ENCODE measurements at regions not wholly inside any gene's neighbourhood (a gene's known extent, or its start where the extent isn't known, plus 50 kb on each side); places are given as distances from the start of the nearest gene placed in this dataset.

DNA sequence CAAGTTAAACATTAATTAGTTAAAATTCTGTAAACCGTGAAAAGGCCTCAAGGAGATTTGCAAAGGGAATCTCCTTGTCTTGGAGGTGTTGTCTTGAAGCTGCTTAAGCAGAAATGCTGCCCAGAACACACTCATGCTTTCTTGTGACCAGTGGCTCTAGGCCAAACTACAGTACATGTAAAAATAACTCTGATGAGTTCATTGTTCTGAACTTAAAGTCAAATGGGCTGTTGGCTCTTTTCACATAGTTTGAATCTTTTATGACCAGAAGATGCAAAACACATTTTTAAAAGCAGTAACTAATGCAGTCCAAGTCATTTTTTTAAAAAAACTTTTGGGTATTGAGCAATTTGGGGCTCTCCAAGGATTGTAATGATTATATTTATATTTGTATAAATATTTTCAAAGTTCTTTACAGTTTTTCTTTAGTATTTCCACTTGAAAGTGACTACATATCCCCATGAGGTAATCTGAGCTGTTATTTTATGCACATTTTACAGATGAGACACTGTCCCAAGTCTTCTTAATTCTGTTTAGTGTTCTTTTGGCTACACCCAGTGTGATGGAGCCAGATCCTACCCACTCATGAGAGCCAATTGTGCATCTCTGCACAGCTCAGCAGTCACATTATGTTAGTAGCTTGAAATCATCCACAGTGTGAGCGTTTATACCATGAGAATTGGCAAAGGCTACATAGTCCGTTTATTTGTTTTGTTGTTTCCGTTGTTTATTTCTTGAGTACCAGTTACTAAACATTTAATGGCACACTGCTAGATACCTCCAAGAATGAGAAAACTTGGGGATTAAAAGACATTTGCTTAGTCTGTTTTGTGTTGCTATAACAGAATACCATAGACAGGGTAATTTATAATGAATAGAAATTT is 112.8 kb upstream of the ATXN3L start:
- no peaks in the 10 kb centered on the region for H3K36me3 ChIP-seq (ENCODE audit: low read depth)
- peaks cover 42% of the 10 kb centered on the region for H3K4me1 ChIP-seq (ENCODE audit: insufficient read depth)
- WGBS, 2 experiments (ENCODE audit: low coverage in 1 of 2, low lambda C conversion rate in 2 of 2, missing lambda C conversion rate in 2 of 2): 0 to 3% methylated on average over 4 of the region's 4 CpGs
- H2AFZ ChIP-seq: no peak overlapping the region
- peaks cover 42% of the 10 kb centered on the region for H3F3A ChIP-seq (ENCODE audit: insufficient read depth)
- no peak for TF ChIP-seq EZH2phosphoT487 (IDR thresholded peaks at IDR 0.05; ENCODE audit: insufficient read depth, low read depth)
- TF ChIP-seq EZH2 (IDR thresholded peaks at IDR 0.05; ENCODE audit: insufficient read depth, poor library complexity, severe bottlenecking): no peak
- peak overlapping the region; percentile 52 for H3K4me2 ChIP-seq (ENCODE audit: unreplicated experiment)
- H3K27ac ChIP-seq: peak overlapping the region; percentile 94
- H3K9me3 ChIP-seq (ENCODE audit: low read depth): no peaks in the 10 kb centered on the region
- H4K20me1 ChIP-seq (ENCODE audit: insufficient read depth): no peaks in the 10 kb centered on the region
- no peaks in the 10 kb centered on the region for H3K27me3 ChIP-seq (replicated peaks; ENCODE audit: insufficient read depth)
- in situ Hi-C loops (cut with MboI): no loop called here
- H3K9ac ChIP-seq: peak overlapping the region; percentile 73
- H3K9me2 ChIP-seq (ENCODE audit: insufficient read depth): no peaks in the 10 kb centered on the region
- H3K4me3 ChIP-seq: no peak overlapping the region
- H3K79me2 ChIP-seq (ENCODE audit: insufficient read depth): no peaks in the 10 kb centered on the region
- peak; percentile 97 for DNase-seq

GRCh38 chrX:13430136-13430827 is 110.4 kb upstream of the ATXN3L start:
- H3K36me3 ChIP-seq (ENCODE audit: low read depth): no peaks in the 10 kb centered on the region
- no peaks in the 10 kb centered on the region for H3K9me2 ChIP-seq (ENCODE audit: insufficient read depth)
- no peak overlapping the region for H3K4me2 ChIP-seq (ENCODE audit: unreplicated experiment)
- WGBS, 2 experiments (ENCODE audit: low coverage in 1 of 2, low lambda C conversion rate in 2 of 2, missing lambda C conversion rate in 2 of 2): 63 to 71% methylated on average over 6 of the region's 6 CpGs
- DNase-seq: peak; percentile 58
- H3F3A ChIP-seq (ENCODE audit: insufficient read depth): peaks cover 44% of the 10 kb centered on the region
- H3K9me3 ChIP-seq (ENCODE audit: low read depth): no peaks in the 10 kb centered on the region
- no peak for TF ChIP-seq EZH2 (IDR thresholded peaks at IDR 0.05; ENCODE audit: insufficient read depth, poor library complexity, severe bottlenecking)
- TF ChIP-seq EZH2phosphoT487 (IDR thresholded peaks at IDR 0.05; ENCODE audit: insufficient read depth, low read depth): no peak
- H3K79me2 ChIP-seq (ENCODE audit: insufficient read depth): no peaks in the 10 kb centered on the region
- H3K27ac ChIP-seq: no peak overlapping the region
- peaks cover 47% of the 10 kb centered on the region for H3K4me1 ChIP-seq (ENCODE audit: insufficient read depth)
- H2AFZ ChIP-seq: no peak overlapping the region
- in situ Hi-C loops (cut with MboI): no loop called here
- H3K4me3 ChIP-seq: no peak overlapping the region
- no peaks in the 10 kb centered on the region for H3K27me3 ChIP-seq (replicated peaks; ENCODE audit: insufficient read depth)
- H4K20me1 ChIP-seq (ENCODE audit: insufficient read depth): no peaks in the 10 kb centered on the region
- no peak overlapping the region for H3K9ac ChIP-seq

GRCh38 chrX:13428053-13428786 is 108.4 kb upstream of the ATXN3L start:
- 0% methylated on average over 4 to 5 of the region's 5 CpGs for WGBS, 2 experiments (ENCODE audit: low coverage in 1 of 2, low lambda C conversion rate in 2 of 2, missing lambda C conversion rate in 2 of 2)
- DNase-seq: peak; percentile 70
- H2AFZ ChIP-seq: no peak overlapping the region

DNA sequence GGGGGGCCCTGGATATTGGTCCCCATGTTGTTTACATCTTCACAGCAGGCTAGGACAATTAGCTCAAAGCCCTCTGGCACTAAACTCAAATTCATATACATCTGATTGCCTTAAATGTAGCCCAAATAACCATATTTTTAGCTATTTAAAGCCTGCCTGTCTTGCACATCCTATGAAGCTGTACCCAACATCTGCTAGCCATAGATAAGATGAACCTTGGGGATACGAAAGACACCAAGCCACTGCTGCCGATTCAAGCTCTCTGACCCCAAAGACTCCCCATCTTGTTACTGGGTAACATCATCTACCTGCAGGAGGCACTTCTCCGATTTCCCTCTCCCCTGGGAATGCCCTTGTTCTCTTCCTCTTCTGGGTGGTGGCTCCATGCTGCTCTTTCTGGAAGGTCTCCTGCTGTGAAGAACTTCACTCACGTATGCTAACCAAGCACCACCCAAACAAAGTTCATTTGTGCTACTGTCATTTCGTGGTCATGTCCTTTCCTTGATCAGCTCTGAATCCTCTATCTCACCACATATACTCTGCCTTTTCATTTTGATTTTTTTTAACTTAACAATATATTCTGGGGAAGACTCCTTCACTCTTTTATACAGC is 107.7 kb upstream of the ATXN3L start:
- Histone ChIP-seq H3K9ac (no peak overlapping the region), H3K27me3 (replicated peaks; ENCODE audit: insufficient read depth) (no peaks in the 10 kb centered on the region), H3F3A (ENCODE audit: insufficient read depth) (peaks cover 27% of the 10 kb centered on the region), H3K79me2 (ENCODE audit: insufficient read depth) (no peaks in the 10 kb centered on the region), H3K4me3 (no peak overlapping the region), H3K27ac (peak overlapping the region; percentile 74), H4K20me1 (ENCODE audit: insufficient read depth) (no peaks in the 10 kb centered on the region), H2AFZ (no peak overlapping the region), H3K9me2 (ENCODE audit: insufficient read depth) (no peaks in the 10 kb centered on the region), H3K4me2 (ENCODE audit: unreplicated experiment) (peak overlapping the region; percentile 28), H3K36me3 (ENCODE audit: low read depth) (no peaks in the 10 kb centered on the region), H3K4me1 (ENCODE audit: insufficient read depth) (peaks cover 41% of the 10 kb centered on the region), H3K9me3 (ENCODE audit: low read depth) (no peaks in the 10 kb centered on the region)
- TF ChIP-seq EZH2phosphoT487 (IDR thresholded peaks at IDR 0.05; ENCODE audit: insufficient read depth, low read depth): no peak
- no peak for TF ChIP-seq EZH2 (IDR thresholded peaks at IDR 0.05; ENCODE audit: insufficient read depth, poor library complexity, severe bottlenecking)
- in situ Hi-C loops (cut with MboI): no loop called here
- WGBS, 2 experiments (ENCODE audit: low coverage in 1 of 2, low lambda C conversion rate in 2 of 2, missing lambda C conversion rate in 2 of 2): 59 to 76% methylated on average over 4 to 5 of the region's 5 CpGs
- no peak for DNase-seq

More at GRCh38 chrX:13428053-13428786, 108.4 kb upstream of the ATXN3L start:
- no peak for TF ChIP-seq EZH2phosphoT487 (IDR thresholded peaks at IDR 0.05; ENCODE audit: insufficient read depth, low read depth)
- TF ChIP-seq EZH2 (IDR thresholded peaks at IDR 0.05; ENCODE audit: insufficient read depth, poor library complexity, severe bottlenecking): no peak
- no peaks in the 10 kb centered on the region for H3K9me3 ChIP-seq (ENCODE audit: low read depth)
- H3K36me3 ChIP-seq (ENCODE audit: low read depth): no peaks in the 10 kb centered on the region
- peak overlapping the region; percentile 74 for H3K27ac ChIP-seq
- H3K9me2 ChIP-seq (ENCODE audit: insufficient read depth): no peaks in the 10 kb centered on the region
- no peak overlapping the region for H3K4me3 ChIP-seq
- no peaks in the 10 kb centered on the region for H3K27me3 ChIP-seq (replicated peaks; ENCODE audit: insufficient read depth)
- in situ Hi-C loops (cut with MboI): no loop called here
- H4K20me1 ChIP-seq (ENCODE audit: insufficient read depth): no peaks in the 10 kb centered on the region
- H3K4me2 ChIP-seq (ENCODE audit: unreplicated experiment): peak overlapping the region; percentile 61
- H3K79me2 ChIP-seq (ENCODE audit: insufficient read depth): no peaks in the 10 kb centered on the region
- H3K4me1 ChIP-seq (ENCODE audit: insufficient read depth): peaks cover 46% of the 10 kb centered on the region
- H3K9ac ChIP-seq: peak overlapping the region; percentile 33
- peaks cover 32% of the 10 kb centered on the region for H3F3A ChIP-seq (ENCODE audit: insufficient read depth)

All from GM23248 (cell line).